ENCODE measurements at regions not wholly inside any gene's neighbourhood (a gene's known extent, or its start where the extent isn't known, plus 50 kb on each side); places are given as distances from the start of the nearest gene placed in this dataset.
"Not testable (repeated sequence)": the region's sequence is repeated elsewhere in the genome, so short reads cannot be mapped to it uniquely, and the experiment has no call there.

- DNase-seq (ENCODE audit: low spot score): peak; percentile 83
- CTCF ChIA-PET: interaction anchor here (0.7 kb wide), 1 partner anchor 494 kb away, joined by 4 read pairs; no protein-coding TSS in a partner anchor
- POLR2A ChIA-PET (ENCODE audit: low non-redundant PET): no interaction called here
- no peak overlapping the region for H3K27ac ChIP-seq
- TF ChIP-seq CTCF (conservative IDR thresholded peaks at IDR 0.05; ENCODE audit: low read depth): no peak
Measured at GRCh38 chr10:4243651-4244050, 458.6 kb upstream of the KLF6 start.

DNA sequence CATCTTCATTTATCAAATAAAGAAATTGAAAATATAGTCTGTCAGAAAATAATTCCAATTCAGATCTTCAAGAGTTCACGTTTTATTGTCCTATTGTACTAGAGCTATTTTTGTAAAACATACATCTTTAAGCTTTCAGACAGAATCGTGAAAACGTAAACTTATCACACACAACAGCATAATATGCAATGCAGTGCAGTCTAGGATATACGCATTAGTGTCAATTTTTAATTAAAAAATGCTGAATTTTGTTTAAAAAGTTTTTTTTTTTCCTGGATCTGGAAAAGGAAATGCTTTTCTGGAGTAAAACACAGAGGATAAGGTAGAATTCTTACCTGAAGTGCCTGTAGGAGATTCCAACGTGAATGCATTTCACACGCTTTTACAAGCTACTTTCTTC lies 458.2 kb upstream of the KLF6 start:
- ChIA-PET CTCF (interaction anchor here (0.7 kb wide), 1 partner anchor 493 kb away, joined by 4 read pairs; no protein-coding TSS in a partner anchor), POLR2A (ENCODE audit: low non-redundant PET) (no interaction called here)
- no peak for DNase-seq (ENCODE audit: low spot score)
- TF ChIP-seq CTCF (conservative IDR thresholded peaks at IDR 0.05; ENCODE audit: low read depth): no peak
- no peak overlapping the region for H3K27ac ChIP-seq

- no peak overlapping the region for H3K27ac ChIP-seq
- POLR2A ChIA-PET (ENCODE audit: low non-redundant PET): no interaction called here
- DNase-seq (ENCODE audit: low spot score): no peak
- no peak for TF ChIP-seq CTCF (conservative IDR thresholded peaks at IDR 0.05; ENCODE audit: low read depth)
- CTCF ChIA-PET: interaction anchor here (0.6 kb wide), 1 partner anchor 354 kb away, joined by 3 read pairs; no protein-coding TSS in a partner anchor
Measured at GRCh38 chr10:4242561-4243035, 457.6 kb upstream of the KLF6 start.

GRCh38 chr10:4241724-4242345 lies 456.8 kb upstream of the KLF6 start:
- DNase-seq (ENCODE audit: low spot score): no peak
- POLR2A ChIA-PET (ENCODE audit: low non-redundant PET): no interaction called here
- CTCF ChIA-PET: interaction anchor here (0.6 kb wide), 1 partner anchor 353 kb away, joined by 3 read pairs; no protein-coding TSS in a partner anchor
- no peak for TF ChIP-seq CTCF (conservative IDR thresholded peaks at IDR 0.05; ENCODE audit: low read depth)
- H3K27ac ChIP-seq: no peak overlapping the region

GRCh38 chr10:4240608-4241197 lies 455.7 kb upstream of the KLF6 start:
- POLR2A ChIA-PET (ENCODE audit: low non-redundant PET): no interaction called here
- no peak for TF ChIP-seq CTCF (conservative IDR thresholded peaks at IDR 0.05; ENCODE audit: low read depth)
- DNase-seq (ENCODE audit: low spot score): no peak
- H3K27ac ChIP-seq: no peak overlapping the region
- CTCF ChIA-PET: no interaction called here

- DNase-seq (ENCODE audit: low spot score): no peak
- CTCF ChIA-PET: no interaction called here
- POLR2A ChIA-PET (ENCODE audit: low non-redundant PET): no interaction called here
- no peak overlapping the region for H3K27ac ChIP-seq
- TF ChIP-seq CTCF (conservative IDR thresholded peaks at IDR 0.05; ENCODE audit: low read depth): no peak
Measured at GRCh38 chr10:4239186-4239585, 454.2 kb upstream of the KLF6 start.

GRCh38 chr10:4236905-4237304 lies 451.9 kb upstream of the KLF6 start:
- DNase-seq (ENCODE audit: low spot score); POLR2A ChIA-PET (ENCODE audit: low non-redundant PET); H3K27ac ChIP-seq: not testable (repeated sequence)
- CTCF ChIA-PET: interaction anchor here (0.7 kb wide), 2 partner anchors 24 to 472 kb away, joined by 3 read pairs; no protein-coding TSS in a partner anchor

Measured in RWPE1 (cell line).